ENCODE measurements at regions not wholly inside any gene's neighbourhood (a gene's known extent, or its start where the extent isn't known, plus 50 kb on each side); places are given as distances from the start of the nearest gene placed in this dataset.

DNA sequence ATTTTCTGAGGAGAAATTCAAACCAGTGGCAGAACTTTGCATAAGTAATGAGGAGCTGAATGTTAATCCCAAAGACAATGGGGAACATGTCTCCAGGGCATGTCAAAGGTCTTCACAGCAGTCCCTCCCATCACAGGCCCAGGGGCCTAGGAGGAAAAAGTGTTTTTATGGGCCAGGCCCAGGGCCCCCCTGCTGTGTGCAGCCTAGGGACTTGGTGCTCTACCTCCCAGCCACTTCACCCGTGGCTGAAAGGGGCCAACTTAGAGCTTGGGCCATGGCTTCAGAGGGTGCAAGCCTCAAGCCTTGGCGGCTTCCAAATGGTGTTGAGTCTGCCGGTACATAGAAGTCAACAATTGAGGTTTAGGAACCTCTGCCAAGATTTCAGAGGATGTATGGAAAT is 854.0 kb downstream of the LRRIQ3 start:
- H3K9me3 Mint-ChIP-seq = no peaks in the 10 kb centered on the region
- H3K27ac Mint-ChIP-seq = no peak overlapping the region
- no peaks in the 10 kb centered on the region for H3K36me3 Mint-ChIP-seq (ENCODE audit: low read depth)
- no peak overlapping the region for H3K4me3 Mint-ChIP-seq
- TF ChIP-seq, protein P1, sequence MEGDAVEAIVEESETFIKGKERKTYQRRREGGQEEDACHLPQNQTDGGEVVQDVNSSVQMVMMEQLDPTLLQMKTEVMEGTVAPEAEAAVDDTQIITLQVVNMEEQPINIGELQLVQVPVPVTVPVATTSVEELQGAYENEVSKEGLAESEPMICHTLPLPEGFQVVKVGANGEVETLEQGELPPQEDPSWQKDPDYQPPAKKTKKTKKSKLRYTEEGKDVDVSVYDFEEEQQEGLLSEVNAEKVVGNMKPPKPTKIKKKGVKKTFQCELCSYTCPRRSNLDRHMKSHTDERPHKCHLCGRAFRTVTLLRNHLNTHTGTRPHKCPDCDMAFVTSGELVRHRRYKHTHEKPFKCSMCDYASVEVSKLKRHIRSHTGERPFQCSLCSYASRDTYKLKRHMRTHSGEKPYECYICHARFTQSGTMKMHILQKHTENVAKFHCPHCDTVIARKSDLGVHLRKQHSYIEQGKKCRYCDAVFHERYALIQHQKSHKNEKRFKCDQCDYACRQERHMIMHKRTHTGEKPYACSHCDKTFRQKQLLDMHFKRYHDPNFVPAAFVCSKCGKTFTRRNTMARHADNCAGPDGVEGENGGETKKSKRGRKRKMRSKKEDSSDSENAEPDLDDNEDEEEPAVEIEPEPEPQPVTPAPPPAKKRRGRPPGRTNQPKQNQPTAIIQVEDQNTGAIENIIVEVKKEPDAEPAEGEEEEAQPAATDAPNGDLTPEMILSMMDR (IDR thresholded peaks at IDR 0.05) = no peak
- DNase-seq = no peak
- H3K27me3 Mint-ChIP-seq (ENCODE audit: low read depth, poor library complexity) = no peaks in the 10 kb centered on the region
- no peaks in the 10 kb centered on the region for H3K4me1 Mint-ChIP-seq

DNA sequence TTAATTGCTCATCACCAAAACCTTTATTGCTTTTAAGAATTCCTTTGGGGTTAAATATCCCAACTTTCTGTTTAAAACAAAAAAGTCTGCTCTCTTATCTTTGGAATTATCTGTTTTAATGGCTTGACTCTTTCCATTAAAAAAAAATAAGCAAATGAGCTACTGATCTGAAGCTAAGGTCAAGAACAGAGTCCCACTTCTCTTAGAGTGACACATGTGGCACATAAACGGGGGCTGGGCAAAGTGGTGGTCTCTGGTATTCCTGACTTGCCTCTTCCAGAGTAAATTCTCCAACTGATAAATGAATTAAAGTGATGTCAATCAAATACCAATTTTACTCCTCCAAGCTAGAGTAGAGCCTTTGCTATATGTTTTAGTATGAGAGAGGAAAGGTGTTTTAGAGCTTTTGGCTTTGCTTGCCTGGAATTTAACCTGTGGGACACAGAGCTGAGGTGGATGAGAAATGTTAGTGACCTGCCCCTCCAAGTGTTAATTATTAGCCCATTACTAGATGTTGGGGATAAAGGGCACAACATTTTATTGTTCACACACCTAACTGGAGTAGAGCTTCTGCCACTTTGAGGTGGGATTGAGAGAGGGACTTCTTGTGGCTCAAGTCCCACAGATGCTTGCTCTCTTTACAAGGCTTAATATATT is 864.0 kb downstream of the LRRIQ3 start:
- Mint-ChIP-seq H3K36me3 (ENCODE audit: low read depth) (no peaks in the 10 kb centered on the region), H3K4me1 (no peaks in the 10 kb centered on the region), H3K27me3 (ENCODE audit: low read depth, poor library complexity) (no peaks in the 10 kb centered on the region), H3K4me3 (no peak overlapping the region), H3K27ac (no peak overlapping the region), H3K9me3 (peaks cover 22% of the 10 kb centered on the region)
- no peak for DNase-seq
- TF ChIP-seq, protein P1 (IDR thresholded peaks at IDR 0.05) = no peak

- Mint-ChIP-seq H3K4me1 (no peaks in the 10 kb centered on the region), H3K27me3 (ENCODE audit: low read depth, poor library complexity) (peaks cover 2% of the 10 kb centered on the region), H3K36me3 (ENCODE audit: low read depth) (no peaks in the 10 kb centered on the region), H3K9me3 (peaks cover 23% of the 10 kb centered on the region), H3K27ac (no peak overlapping the region), H3K4me3 (no peak overlapping the region)
- DNase-seq = no peak
- TF ChIP-seq, protein P1 (IDR thresholded peaks at IDR 0.05) = no peak
Observed at GRCh38 chr1:73331726-73332125, 866.2 kb downstream of the LRRIQ3 start.

- H3K27ac Mint-ChIP-seq = no peak overlapping the region
- peaks cover 2% of the 10 kb centered on the region for H3K27me3 Mint-ChIP-seq (ENCODE audit: low read depth, poor library complexity)
- H3K4me1 Mint-ChIP-seq = no peaks in the 10 kb centered on the region
- no peaks in the 10 kb centered on the region for H3K36me3 Mint-ChIP-seq (ENCODE audit: low read depth)
- TF ChIP-seq, protein P1 (IDR thresholded peaks at IDR 0.05) = no peak
- no peak for DNase-seq
- no peak overlapping the region for H3K4me3 Mint-ChIP-seq
- H3K9me3 Mint-ChIP-seq = peaks cover 33% of the 10 kb centered on the region
Observed at GRCh38 chr1:73327998-73328397, 870.0 kb downstream of the LRRIQ3 start.

DNA sequence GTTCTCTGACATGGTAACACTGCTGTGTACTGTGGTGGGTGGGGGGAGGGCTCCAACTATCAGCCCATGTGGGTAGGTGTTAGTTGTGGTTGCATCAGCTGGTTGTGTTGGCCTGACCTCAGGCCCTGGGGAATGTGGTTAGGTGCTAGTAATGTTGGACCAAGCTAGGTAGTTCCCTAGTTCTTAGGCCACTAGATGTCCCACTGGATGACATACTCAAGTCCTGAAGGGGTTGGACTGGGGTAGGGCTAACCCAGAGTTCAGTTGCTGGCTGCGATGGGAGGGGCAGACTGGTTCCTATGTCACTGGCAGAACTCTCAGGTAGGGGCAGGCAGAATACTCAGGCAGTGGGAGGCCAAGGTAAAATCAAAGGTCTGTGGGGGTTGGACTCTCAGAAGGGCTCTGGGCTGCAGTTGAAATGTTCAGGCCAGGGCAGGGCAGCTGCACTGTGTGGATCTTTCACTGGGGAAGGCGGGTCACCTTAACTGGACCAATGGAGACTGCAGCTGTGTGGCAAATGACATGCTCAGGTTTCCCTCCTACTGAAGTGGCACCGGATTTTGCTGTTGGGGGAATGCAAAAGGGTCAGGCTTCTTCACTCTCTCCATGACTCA is 870.7 kb downstream of the LRRIQ3 start:
- H3K27me3 Mint-ChIP-seq (ENCODE audit: low read depth, poor library complexity) = peaks cover 2% of the 10 kb centered on the region
- H3K4me1 Mint-ChIP-seq = no peaks in the 10 kb centered on the region
- H3K27ac Mint-ChIP-seq = no peak overlapping the region
- no peak for DNase-seq
- TF ChIP-seq, protein P1 (IDR thresholded peaks at IDR 0.05) = no peak
- H3K9me3 Mint-ChIP-seq = peaks cover 28% of the 10 kb centered on the region
- H3K36me3 Mint-ChIP-seq (ENCODE audit: low read depth) = no peaks in the 10 kb centered on the region
- H3K4me3 Mint-ChIP-seq = no peak overlapping the region

DNA sequence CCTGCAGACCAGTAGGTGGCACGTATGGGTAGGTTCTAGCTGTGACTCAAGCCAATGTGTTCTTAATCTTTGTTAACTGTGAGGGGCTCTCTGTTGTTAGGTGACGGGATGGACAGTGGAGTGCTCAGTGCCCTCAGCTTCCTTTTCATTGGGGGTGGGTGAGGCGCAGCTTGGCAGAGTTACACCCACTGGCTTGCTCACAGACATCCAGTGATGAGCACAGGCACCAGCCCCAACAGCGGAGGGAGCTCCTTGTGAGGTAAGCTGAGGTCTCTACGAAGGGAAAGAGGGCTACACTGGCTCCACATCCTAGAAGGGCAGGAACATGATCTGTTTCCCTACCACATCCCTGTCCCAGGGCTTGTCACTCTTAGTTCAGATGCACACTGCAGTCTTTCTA is 871.3 kb downstream of the LRRIQ3 start:
- H3K27ac Mint-ChIP-seq = no peak overlapping the region
- DNase-seq = no peak

More for the DNA sequence above, 871.3 kb downstream of the LRRIQ3 start:
- no peak overlapping the region for H3K4me3 Mint-ChIP-seq
- TF ChIP-seq, protein P1 (IDR thresholded peaks at IDR 0.05) = no peak
- H3K4me1 Mint-ChIP-seq = no peaks in the 10 kb centered on the region
- peaks cover 2% of the 10 kb centered on the region for H3K27me3 Mint-ChIP-seq (ENCODE audit: low read depth, poor library complexity)
- peaks cover 22% of the 10 kb centered on the region for H3K9me3 Mint-ChIP-seq
- H3K36me3 Mint-ChIP-seq (ENCODE audit: low read depth) = no peaks in the 10 kb centered on the region

Measured in nephron progenitor cell (in vitro differentiated cells).